Breast epithelium (tissue), 3 donors: ENCODE measurements at regions not wholly inside any gene's neighbourhood (a gene's known extent, or its start where the extent isn't known, plus 50 kb on each side); places are given as distances from the start of the nearest gene placed in this dataset.

Source experiments
- POLR2A ChIP-seq: fragments of 450-650 bp; IDR thresholded peaks from one replicate; pipeline ENCODE4 v1.6.1; 2016; ENCODE audit warnings: antibody characterized with exemption, mild to moderate bottlenecking, moderate library complexity
- TF ChIP-seq, protein P1 (sequence below), 3 donors: fragments of 450-650 bp; IDR thresholded peaks; one replicate each; pipeline ENCODE4 v1.5.1; 2016 to 2017; ENCODE audit warnings: antibody characterized with exemption in 3 of 3, mild to moderate bottlenecking in 3 of 3, moderate library complexity in 3 of 3

GRCh38 chr10:78585952-78586351, 482.8 kb upstream of the ZMIZ1 start:
- TF ChIP-seq POLR2A = no peak
- TF ChIP-seq, protein P1, sequence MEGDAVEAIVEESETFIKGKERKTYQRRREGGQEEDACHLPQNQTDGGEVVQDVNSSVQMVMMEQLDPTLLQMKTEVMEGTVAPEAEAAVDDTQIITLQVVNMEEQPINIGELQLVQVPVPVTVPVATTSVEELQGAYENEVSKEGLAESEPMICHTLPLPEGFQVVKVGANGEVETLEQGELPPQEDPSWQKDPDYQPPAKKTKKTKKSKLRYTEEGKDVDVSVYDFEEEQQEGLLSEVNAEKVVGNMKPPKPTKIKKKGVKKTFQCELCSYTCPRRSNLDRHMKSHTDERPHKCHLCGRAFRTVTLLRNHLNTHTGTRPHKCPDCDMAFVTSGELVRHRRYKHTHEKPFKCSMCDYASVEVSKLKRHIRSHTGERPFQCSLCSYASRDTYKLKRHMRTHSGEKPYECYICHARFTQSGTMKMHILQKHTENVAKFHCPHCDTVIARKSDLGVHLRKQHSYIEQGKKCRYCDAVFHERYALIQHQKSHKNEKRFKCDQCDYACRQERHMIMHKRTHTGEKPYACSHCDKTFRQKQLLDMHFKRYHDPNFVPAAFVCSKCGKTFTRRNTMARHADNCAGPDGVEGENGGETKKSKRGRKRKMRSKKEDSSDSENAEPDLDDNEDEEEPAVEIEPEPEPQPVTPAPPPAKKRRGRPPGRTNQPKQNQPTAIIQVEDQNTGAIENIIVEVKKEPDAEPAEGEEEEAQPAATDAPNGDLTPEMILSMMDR (IDR thresholded peaks at IDR 0.05) = no peak
